Effector memory CD8-positive, alpha-beta T cell (primary cell): ENCODE measurements at regions not wholly inside any gene's neighbourhood (a gene's known extent, or its start where the extent isn't known, plus 50 kb on each side); places are given as distances from the start of the nearest gene placed in this dataset.

Experiments used
- ATAC-seq: fragments of 150-1000 bp; cut with Tn5 transposase; replicated peaks from 2 replicates; pipeline ENCODE4 v1.10.0; 2021; ENCODE audit warnings: mild to moderate bottlenecking, moderate library complexity
- DNase-seq, 3 experiments: peaks; one replicate each; pipeline ENCODE4 v3.0.0; 2021
- H3K27ac Mint-ChIP-seq, 2 donors: one replicate each; pipeline ENCODE4 v1.8.0; 2022; ENCODE audit warnings: mild to moderate bottlenecking in 2 of 2, mixed read lengths in 2 of 2, moderate library complexity in 2 of 2
- H3K27me3 Mint-ChIP-seq, 2 donors: one replicate each; pipeline ENCODE4 v1.8.0; 2022; ENCODE audit warnings: mixed read lengths in 2 of 2
- H3K36me3 Mint-ChIP-seq: one replicate; pipeline ENCODE4 v1.8.0; 2022; ENCODE audit warnings: mild to moderate bottlenecking, moderate library complexity, mixed read lengths; ENCODE audit not compliant: insufficient read depth
- H3K4me1 Mint-ChIP-seq, 2 donors: one replicate each; pipeline ENCODE4 v1.8.0; 2022; ENCODE audit warnings: low read depth in 2 of 2, mixed read lengths in 2 of 2
- H3K4me3 Mint-ChIP-seq, 2 donors: one replicate each; pipeline ENCODE4 v1.8.0; 2022; ENCODE audit warnings: mild to moderate bottlenecking in 2 of 2, mixed read lengths in 2 of 2, moderate library complexity in 2 of 2
- H3K9me3 Mint-ChIP-seq, 2 donors: one replicate each; pipeline ENCODE4 v1.8.0; 2022; ENCODE audit warnings: mixed read lengths in 2 of 2

- Mint-ChIP-seq H3K4me3 (no peak overlapping the region), H3K36me3 (no peaks in the 10 kb centered on the region), H3K27me3 (no peaks in the 10 kb centered on the region), H3K4me1 (no peaks in the 10 kb centered on the region), H3K9me3 (peaks cover 0 to 3% of the 10 kb centered on the region in 2 donors), H3K27ac (no peak overlapping the region)
- no peak for DNase-seq
- no peak for ATAC-seq
These were observed 810.6 kb downstream of the TLE4 start for GRCh38 chr9:80382211-80382891.

GRCh38 chr9:80380301-80380700, 808.5 kb downstream of the TLE4 start:
- no peak overlapping the region for H3K27ac Mint-ChIP-seq
- DNase-seq (no peak), ATAC-seq (no peak)
- H3K27me3 Mint-ChIP-seq, result no peaks in the 10 kb centered on the region
- H3K4me1 Mint-ChIP-seq, result no peaks in the 10 kb centered on the region
- peaks cover 0 to 3% of the 10 kb centered on the region in 2 donors for H3K9me3 Mint-ChIP-seq
- no peaks in the 10 kb centered on the region for H3K36me3 Mint-ChIP-seq
- no peak overlapping the region for H3K4me3 Mint-ChIP-seq

- Mint-ChIP-seq H3K27ac (no peak overlapping the region), H3K9me3 (peaks cover 0 to 3% of the 10 kb centered on the region in 2 donors), H3K4me1 (no peaks in the 10 kb centered on the region), H3K4me3 (no peak overlapping the region), H3K27me3 (no peaks in the 10 kb centered on the region), H3K36me3 (no peaks in the 10 kb centered on the region)
- DNase-seq (no peak), ATAC-seq (no peak)
These were observed 807.0 kb downstream of the TLE4 start for GRCh38 chr9:80378669-80379293.

- Mint-ChIP-seq H3K9me3 (peaks cover 0 to 3% of the 10 kb centered on the region in 2 donors), H3K4me3 (no peak overlapping the region), H3K27me3 (no peaks in the 10 kb centered on the region), H3K27ac (no peak overlapping the region), H3K4me1 (no peaks in the 10 kb centered on the region), H3K36me3 (no peaks in the 10 kb centered on the region)
- no peak for ATAC-seq
- no peak for DNase-seq
These were observed 804.4 kb downstream of the TLE4 start for GRCh38 chr9:80376180-80376579.

- H3K27ac Mint-ChIP-seq, result no peak overlapping the region
- no peaks in the 10 kb centered on the region for H3K4me1 Mint-ChIP-seq
- ATAC-seq (no peak), DNase-seq (no peak)
- no peaks in the 10 kb centered on the region for H3K36me3 Mint-ChIP-seq
- peaks cover 0 to under 1% of the 10 kb centered on the region in 2 donors for H3K9me3 Mint-ChIP-seq
- no peak overlapping the region for H3K4me3 Mint-ChIP-seq
- H3K27me3 Mint-ChIP-seq, result no peaks in the 10 kb centered on the region
These were observed 803.7 kb downstream of the TLE4 start for GRCh38 chr9:80375477-80375876.

- Mint-ChIP-seq H3K9me3 (peaks cover 0 to 4% of the 10 kb centered on the region in 2 donors), H3K27ac (no peak overlapping the region), H3K4me1 (no peaks in the 10 kb centered on the region), H3K36me3 (no peaks in the 10 kb centered on the region), H3K27me3 (no peaks in the 10 kb centered on the region), H3K4me3 (no peak overlapping the region)
- no peak for ATAC-seq
- DNase-seq, result no peak
These were observed 797.9 kb downstream of the TLE4 start for GRCh38 chr9:80369641-80370040.

- no peak for ATAC-seq
- Mint-ChIP-seq H3K36me3 (no peaks in the 10 kb centered on the region), H3K27me3 (no peaks in the 10 kb centered on the region), H3K4me3 (no peak overlapping the region), H3K27ac (no peak overlapping the region), H3K4me1 (no peaks in the 10 kb centered on the region), H3K9me3 (peaks cover 0 to 4% of the 10 kb centered on the region in 2 donors)
- DNase-seq, result no peak
These were observed 794.9 kb downstream of the TLE4 start for GRCh38 chr9:80366626-80367025.

- Mint-ChIP-seq H3K36me3 (no peaks in the 10 kb centered on the region), H3K4me1 (no peaks in the 10 kb centered on the region), H3K27ac (no peak overlapping the region), H3K4me3 (no peak overlapping the region), H3K27me3 (no peaks in the 10 kb centered on the region), H3K9me3 (peaks cover 15 to 23% of the 10 kb centered on the region in 2 donors)
- DNase-seq, result no peak
- no peak for ATAC-seq
These were observed 788.4 kb downstream of the TLE4 start for GRCh38 chr9:80359941-80360881.

GRCh38 chr9:80359291-80359690, 787.5 kb downstream of the TLE4 start:
- Mint-ChIP-seq H3K4me1 (no peaks in the 10 kb centered on the region), H3K27me3 (no peaks in the 10 kb centered on the region), H3K36me3 (no peaks in the 10 kb centered on the region), H3K9me3 (peaks cover 20 to 24% of the 10 kb centered on the region in 2 donors), H3K27ac (no peak overlapping the region), H3K4me3 (no peak overlapping the region)
- ATAC-seq, result no peak
- no peak for DNase-seq

- no peaks in the 10 kb centered on the region for H3K4me1 Mint-ChIP-seq
- H3K36me3 Mint-ChIP-seq, result no peaks in the 10 kb centered on the region
- H3K4me3 Mint-ChIP-seq, result no peak overlapping the region
- no peak for DNase-seq
- peaks cover 11 to 19% of the 10 kb centered on the region in 2 donors for H3K9me3 Mint-ChIP-seq
- H3K27me3 Mint-ChIP-seq, result no peaks in the 10 kb centered on the region
- H3K27ac Mint-ChIP-seq, result no peak overlapping the region
- ATAC-seq, result no peak
These were observed 781.2 kb downstream of the TLE4 start for GRCh38 chr9:80352967-80353366.

GRCh38 chr9:80351612-80352011, 779.8 kb downstream of the TLE4 start:
- DNase-seq (no peak), ATAC-seq (no peak)
- Mint-ChIP-seq H3K4me1 (no peaks in the 10 kb centered on the region), H3K9me3 (peaks cover 7 to 14% of the 10 kb centered on the region in 2 donors), H3K27me3 (no peaks in the 10 kb centered on the region), H3K4me3 (no peak overlapping the region), H3K36me3 (no peaks in the 10 kb centered on the region), H3K27ac (no peak overlapping the region)

- H3K36me3 Mint-ChIP-seq, result no peaks in the 10 kb centered on the region
- no peak overlapping the region for H3K27ac Mint-ChIP-seq
- H3K4me1 Mint-ChIP-seq, result no peaks in the 10 kb centered on the region
- no peak for ATAC-seq
- H3K9me3 Mint-ChIP-seq, result no peaks in the 10 kb centered on the region
- H3K27me3 Mint-ChIP-seq, result no peaks in the 10 kb centered on the region
- DNase-seq, result no peak
- H3K4me3 Mint-ChIP-seq, result no peak overlapping the region
These were observed 754.3 kb downstream of the TLE4 start for GRCh38 chr9:80326105-80326504.

- no peak overlapping the region for H3K4me3 Mint-ChIP-seq
- no peaks in the 10 kb centered on the region for H3K36me3 Mint-ChIP-seq
- no peaks in the 10 kb centered on the region for H3K4me1 Mint-ChIP-seq
- H3K27ac Mint-ChIP-seq, result no peak overlapping the region
- H3K27me3 Mint-ChIP-seq, result no peaks in the 10 kb centered on the region
- no peaks in the 10 kb centered on the region for H3K9me3 Mint-ChIP-seq
- ATAC-seq, result no peak
- no peak for DNase-seq
These were observed 749.2 kb downstream of the TLE4 start for GRCh38 chr9:80320916-80321315.
